ENCODE measurements at regions not wholly inside any gene's neighbourhood (a gene's known extent, or its start where the extent isn't known, plus 50 kb on each side); places are given as distances from the start of the nearest gene placed in this dataset.

GRCh38 chr14:84657911-84658310 is 872.0 kb upstream of the FLRT2 start:
- TF ChIP-seq CTCF (IDR thresholded peaks at IDR 0.05) = no peak
- no peak for TF ChIP-seq POLR2A (IDR thresholded peaks at IDR 0.05)
